HG03432 (cell line): ENCODE measurements at regions not wholly inside any gene's neighbourhood (a gene's known extent, or its start where the extent isn't known, plus 50 kb on each side); places are given as distances from the start of the nearest gene placed in this dataset.

ENCODE experiments used
- ATAC-seq: cut with Tn5 transposase; IDR thresholded peaks from one replicate; pipeline ENCODE4 v1.9.1; 2021; ENCODE audit warnings: mild to moderate bottlenecking, moderate library complexity; ENCODE audit not compliant: unreplicated experiment

GRCh38 chr9:80359291-80359690 is 787.5 kb downstream of the TLE4 start:
- no peak for ATAC-seq

- ATAC-seq, result no peak
Measured at GRCh38 chr9:80352967-80353366, 781.2 kb downstream of the TLE4 start.

- ATAC-seq, result no peak
Measured at GRCh38 chr9:80351612-80352011, 779.8 kb downstream of the TLE4 start.

DNA sequence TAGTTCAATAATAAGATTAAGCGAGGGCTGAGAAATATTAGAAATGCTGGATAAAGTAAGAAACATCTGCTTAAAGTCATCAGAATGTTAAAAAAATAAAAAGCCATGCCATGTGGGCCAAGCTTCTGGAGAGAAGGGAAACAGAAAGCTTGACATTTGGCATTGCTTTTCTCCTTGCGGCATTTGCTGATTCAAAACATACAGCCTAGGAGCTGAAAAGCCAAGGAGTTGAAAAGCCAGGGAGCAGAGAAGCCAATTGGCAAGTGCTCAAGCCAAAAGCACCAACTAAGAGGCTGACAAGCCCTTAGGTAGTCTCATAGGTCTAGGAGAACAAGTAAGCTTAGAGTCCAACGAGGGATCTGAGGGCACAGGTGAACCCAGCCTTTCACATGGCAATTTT is 754.3 kb downstream of the TLE4 start:
- ATAC-seq, result no peak

- no peak for ATAC-seq
Measured at GRCh38 chr9:80320916-80321315, 749.2 kb downstream of the TLE4 start.

DNA sequence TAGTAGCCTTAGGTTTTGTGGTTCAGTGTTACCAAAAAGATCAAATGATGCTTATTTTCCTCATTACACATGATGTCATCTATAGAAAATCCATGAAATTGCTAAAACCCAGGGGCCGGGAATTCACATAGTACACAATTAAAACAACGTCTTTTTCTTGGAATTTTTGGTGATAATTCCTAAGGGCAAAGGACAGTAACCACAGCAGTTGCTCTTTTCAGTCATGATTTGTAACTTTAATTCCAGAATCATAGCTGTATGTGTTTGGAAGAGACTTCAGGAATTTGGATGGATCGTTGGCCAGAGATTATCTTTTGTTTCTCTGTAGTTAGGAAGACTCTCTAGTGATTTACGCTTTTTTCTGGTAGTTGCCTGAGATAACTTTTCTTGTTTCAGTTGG is 748.7 kb downstream of the TLE4 start:
- ATAC-seq, result no peak

GRCh38 chr9:80305136-80305535 is 733.4 kb downstream of the TLE4 start:
- ATAC-seq, result no peak

GRCh38 chr9:80294955-80295354 is 723.2 kb downstream of the TLE4 start:
- ATAC-seq, result no peak

GRCh38 chr9:80294318-80294717 is 722.6 kb downstream of the TLE4 start:
- no peak for ATAC-seq

DNA sequence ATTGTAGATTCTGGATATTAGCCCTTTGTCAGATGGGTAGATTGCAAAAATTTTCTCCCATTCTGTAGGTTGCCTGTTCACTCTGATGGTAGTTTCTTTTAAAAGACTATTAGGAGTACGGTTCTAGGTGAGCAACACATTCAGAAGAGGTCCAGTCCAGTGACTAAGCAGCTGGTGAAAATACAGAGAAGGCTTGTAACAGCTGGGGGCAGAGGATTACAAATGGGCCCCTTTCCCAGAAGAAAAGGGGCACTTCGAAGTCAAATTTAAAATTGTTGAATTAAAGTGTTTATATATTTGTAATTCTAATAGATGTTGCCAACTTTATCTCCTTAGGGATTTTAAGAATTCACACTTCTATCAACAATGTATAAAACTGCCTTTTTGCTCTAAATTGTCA is 720.5 kb downstream of the TLE4 start:
- no peak for ATAC-seq

DNA sequence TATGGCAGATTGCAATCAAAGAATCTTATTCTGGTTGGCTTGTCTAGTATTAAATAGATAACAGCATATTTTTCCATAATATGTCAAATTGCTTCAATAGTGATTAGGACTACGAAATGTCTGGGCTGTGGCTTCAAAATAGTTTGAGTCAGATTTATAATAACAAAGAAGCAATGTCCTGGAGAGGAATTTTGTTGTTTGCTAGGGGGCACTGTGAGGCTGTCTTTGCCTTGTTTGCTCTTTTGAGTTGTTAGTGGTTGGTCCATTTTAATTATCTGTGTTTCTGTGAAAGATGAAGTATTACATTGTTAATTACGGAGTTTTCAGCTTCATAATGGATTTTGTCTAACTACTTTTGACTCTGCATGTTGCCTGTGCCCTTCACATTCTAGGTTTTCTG is 713.6 kb downstream of the TLE4 start:
- no peak for ATAC-seq

DNA sequence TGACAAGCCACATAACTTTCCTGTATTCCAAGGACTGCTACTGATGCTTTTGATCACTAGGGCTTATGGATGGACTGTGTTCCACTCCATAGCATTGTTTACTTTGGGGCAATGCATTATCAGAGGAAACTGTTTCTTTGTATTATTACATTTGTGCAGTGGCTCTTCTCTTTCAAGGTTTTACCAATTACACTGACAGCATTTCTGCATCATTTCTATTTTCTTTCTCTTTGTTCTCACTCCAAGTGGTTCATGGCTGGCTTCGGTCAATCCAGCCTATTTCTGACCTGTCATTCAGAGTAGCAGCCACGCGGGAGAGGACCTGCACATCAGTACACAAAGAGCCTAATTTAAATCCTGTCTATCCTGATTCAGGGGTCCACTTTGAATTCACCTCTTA is 711.0 kb downstream of the TLE4 start:
- no peak for ATAC-seq

DNA sequence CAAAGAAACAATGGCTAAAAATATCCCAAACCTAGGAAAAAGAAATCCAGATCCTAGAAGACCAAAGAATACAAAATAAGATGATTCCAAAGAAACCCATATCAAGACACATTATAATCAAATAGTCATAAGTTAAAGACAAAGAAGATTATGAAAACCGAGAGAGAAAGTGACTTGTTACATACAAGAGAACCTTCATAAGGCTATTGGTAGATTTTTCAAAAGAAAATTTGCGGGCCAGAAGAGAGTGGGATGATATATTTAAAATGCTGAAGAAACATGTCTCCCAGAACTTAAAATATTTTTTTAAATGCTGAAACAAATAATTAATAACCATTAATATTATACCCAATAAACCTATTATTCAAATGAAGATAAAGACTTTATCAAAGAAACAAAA is 687.3 kb downstream of the TLE4 start:
- ATAC-seq, result no peak

DNA sequence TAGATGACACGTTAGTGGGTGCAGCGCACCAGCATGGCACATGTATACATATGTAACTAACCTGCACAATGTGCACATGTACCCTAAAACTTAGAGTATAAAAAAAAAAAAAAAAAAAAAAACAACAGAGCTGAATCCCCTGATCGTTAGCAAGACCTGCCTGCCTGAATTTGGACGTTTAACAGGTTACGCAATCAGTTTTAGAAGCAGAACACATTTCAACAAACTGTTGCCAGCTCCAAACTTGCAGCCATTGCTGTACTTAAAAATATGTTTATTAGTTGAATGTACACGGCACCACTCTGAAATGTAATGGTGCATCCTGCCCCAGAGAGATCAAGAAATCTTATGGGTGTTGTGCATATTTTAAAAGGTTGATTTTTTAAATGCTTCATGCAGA is 680.0 kb downstream of the TLE4 start:
- ATAC-seq, result no peak

- no peak for ATAC-seq
Measured at GRCh38 chr9:80242022-80242421, 670.3 kb downstream of the TLE4 start.

GRCh38 chr9:80235752-80236151 is 664.0 kb downstream of the TLE4 start:
- no peak for ATAC-seq

DNA sequence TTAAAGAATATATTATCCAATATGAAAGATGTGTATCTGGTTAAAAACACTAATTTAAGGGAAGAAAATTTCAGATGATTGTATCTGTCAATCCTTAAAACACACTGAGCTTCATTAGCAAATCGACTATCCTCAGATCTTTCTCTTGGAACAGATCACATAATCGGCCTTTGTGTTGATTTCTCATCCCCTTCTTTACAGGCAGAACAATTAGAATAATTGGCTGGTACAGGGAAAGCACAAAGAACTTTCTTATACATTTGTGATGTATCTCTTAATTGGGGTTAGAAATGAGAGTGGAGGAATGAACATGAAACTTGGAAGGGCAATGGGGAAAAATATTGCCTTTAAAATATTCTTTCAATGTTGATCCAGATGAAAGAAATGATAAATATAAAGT is 662.1 kb downstream of the TLE4 start:
- no peak for ATAC-seq

- no peak for ATAC-seq
Measured at GRCh38 chr9:80233102-80233843, 661.5 kb downstream of the TLE4 start.

- no peak for ATAC-seq
Measured at GRCh38 chr9:80231318-80232236, 659.8 kb downstream of the TLE4 start.

GRCh38 chr9:80223897-80224296 is 652.1 kb downstream of the TLE4 start:
- no peak for ATAC-seq

DNA sequence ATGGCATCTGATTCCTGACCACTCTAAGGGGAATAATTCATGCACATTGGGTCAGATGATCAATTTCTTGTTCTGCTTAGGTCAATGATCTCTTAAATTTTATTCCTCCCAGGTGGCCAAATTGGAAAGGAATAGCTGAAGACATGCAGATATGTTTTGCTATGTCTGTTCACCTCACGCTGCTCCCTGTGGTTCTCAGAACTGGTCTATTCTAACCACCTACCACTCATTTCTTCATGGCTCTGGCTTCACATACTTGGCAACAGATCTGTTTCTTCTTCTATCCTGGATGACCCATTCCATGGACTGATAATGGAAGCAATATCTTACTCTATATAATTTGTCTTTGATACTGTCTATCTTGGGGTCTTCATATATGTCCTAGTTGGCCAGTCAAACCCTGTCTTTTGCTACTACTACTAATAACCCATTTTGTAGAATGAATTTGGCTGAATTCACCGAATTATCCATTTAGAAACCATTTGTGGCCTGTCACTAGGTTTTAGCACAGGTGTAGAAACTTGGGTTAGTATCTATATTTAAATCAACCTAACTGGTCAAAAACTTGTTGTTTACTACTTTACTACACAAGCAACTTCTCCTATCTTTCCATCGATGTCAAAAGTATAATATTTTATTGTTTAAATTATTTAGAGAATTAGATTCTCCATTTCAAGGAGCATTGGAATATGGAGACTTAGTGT is 650.9 kb downstream of the TLE4 start:
- no peak for ATAC-seq

- no peak for ATAC-seq
Measured at GRCh38 chr9:80218328-80218727, 646.6 kb downstream of the TLE4 start.
